Endothelial cell of umbilical vein (primary cell): ENCODE measurements at regions not wholly inside any gene's neighbourhood (a gene's known extent, or its start where the extent isn't known, plus 50 kb on each side); places are given as distances from the start of the nearest gene placed in this dataset.

Experiments used
- BruUV-seq: library from RNA; stranded (reverse); fragments of 400-500 nt; replicated peaks from 2 replicates; lab custom pipeline; 2021; lab: Mats Ljungman, UMichigan
- CTCF ChIA-PET: fragments of 300-600, 350-600 bp; sonication (Branson Sonifier 250); formaldehyde crosslinking; loops from one replicate; lab custom pipeline; 2021; ENCODE audit warnings: antibody characterized with exemption, inconsistent platforms; lab: Charles Lee
- POLR2A ChIA-PET: fragments of 300-600, 350-600 bp; sonication (Branson Sonifier 250); formaldehyde crosslinking; loops from one replicate; lab custom pipeline; 2021; ENCODE audit warnings: antibody characterized with exemption, inconsistent platforms; lab: Charles Lee
- DNase-seq: peaks from one replicate; pipeline ENCODE4 v3.0.0-alpha.2; 2011; ENCODE audit warnings: low read depth, low spot score
- FAIRE-seq: peaks from 2 replicates; lab custom pipeline; 2011; peaks lifted over from hg19 to GRCh38; lab: Jason Lieb, UNC
- H2AFZ ChIP-seq: 2 replicates; pipeline ENCODE4 v1.6.0; 2012; ENCODE audit warnings: low read depth, low read length, control low read depth, inconsistent platforms
- H3K27ac ChIP-seq: 2 replicates; pipeline ENCODE4 v1.5.1; 2011; ENCODE audit warnings: low read depth, mild to moderate bottlenecking, control low read depth, low read length, moderate library complexity; ENCODE audit not compliant: insufficient read depth
- H3K27me3 ChIP-seq, 2 experiments: 2 replicates each; pipeline versions ENCODE4 v1.6.0 to v1.6.1; 2011; ENCODE audit warnings: low read length in 2 of 2, mixed read lengths in 1 of 2; ENCODE audit not compliant: control insufficient read depth in 2 of 2, insufficient read depth in 2 of 2
- H3K36me3 ChIP-seq, 2 experiments: 2 replicates in 1 of 2; 3 replicates in 1 of 2; pipeline ENCODE4 v1.5.1; 2011; ENCODE audit warnings: low read length in 2 of 2, mild to moderate bottlenecking in 1 of 2, moderate library complexity in 1 of 2; ENCODE audit not compliant: control insufficient read depth in 2 of 2, insufficient read depth in 2 of 2; ENCODE audit errors: extremely low read depth in 1 of 2
- H3K4me1 ChIP-seq: 3 replicates; pipeline ENCODE4 v1.5.1; 2011; ENCODE audit warnings: mild to moderate bottlenecking, low read length; ENCODE audit not compliant: control insufficient read depth, insufficient read depth; ENCODE audit errors: extremely low read depth
- H3K4me2 ChIP-seq: 2 replicates; pipeline ENCODE4 v1.6.1; 2011; ENCODE audit warnings: low read length, control low read depth, mixed read lengths; ENCODE audit not compliant: insufficient read depth
- H3K4me3 ChIP-seq, 3 experiments: fragments of 200-600 bp in 1 of 3; sonication (generic), shearing (Covaris generic) in 1 of 3; replicated peaks in 1 of 3; 2 replicates each; pipeline ENCODE4 v1.5.1; 2011 to 2016; ENCODE audit warnings: control low read depth in 3 of 3, low read length in 3 of 3, mild to moderate bottlenecking in 2 of 3, inconsistent platforms in 1 of 3, low read depth in 1 of 3, moderate library complexity in 1 of 3; ENCODE audit not compliant: insufficient read depth in 1 of 3
- H3K79me2 ChIP-seq: 2 replicates; pipeline ENCODE4 v1.6.0; 2012; ENCODE audit warnings: low read length, inconsistent platforms; ENCODE audit not compliant: control insufficient read depth, insufficient read depth
- H3K9ac ChIP-seq: replicated peaks from 2 replicates; pipeline ENCODE3; 2011; ENCODE audit warnings: low read length, control low read depth; ENCODE audit not compliant: insufficient read depth; ENCODE audit errors: extremely low read depth
- H3K9me1 ChIP-seq: replicated peaks from 3 replicates; pipeline ENCODE4 v1.6.0; 2011; ENCODE audit warnings: mild to moderate bottlenecking, low read length; ENCODE audit not compliant: control insufficient read depth, insufficient read depth; ENCODE audit errors: extremely low read depth
- H3K9me3 ChIP-seq: replicated peaks from 2 replicates; pipeline ENCODE4 v1.5.1; 2012; ENCODE audit warnings: low read length, inconsistent platforms; ENCODE audit not compliant: control insufficient read depth, insufficient read depth
- H4K20me1 ChIP-seq: replicated peaks from 2 replicates; pipeline ENCODE3; 2011; ENCODE audit warnings: mild to moderate bottlenecking, low read length; ENCODE audit not compliant: control insufficient read depth, insufficient read depth; ENCODE audit errors: extremely low read depth
- CTCF ChIP-seq, 2 donors: IDR thresholded peaks; 1 replicate in 1 of 2; 2 replicates in 1 of 2; pipeline ENCODE4 v1.5.1; 2011; ENCODE audit warnings: low read length in 2 of 2, mild to moderate bottlenecking in 2 of 2, moderate library complexity in 2 of 2, control low read depth in 1 of 2, inconsistent platforms in 1 of 2, low read depth in 1 of 2; ENCODE audit not compliant: insufficient read depth in 1 of 2; ENCODE audit errors: extremely low read depth in 1 of 2
- EZH2 ChIP-seq: IDR thresholded peaks from 2 replicates; pipeline ENCODE4 v1.6.1; 2012; ENCODE audit warnings: borderline replicate concordance, low read depth, mild to moderate bottlenecking, moderate library complexity, low read length, inconsistent platforms; ENCODE audit not compliant: severe bottlenecking
- FOS ChIP-seq: IDR thresholded peaks from 2 replicates; pipeline ENCODE4 v1.6.1; 2011; ENCODE audit warnings: mild to moderate bottlenecking, low read length, moderate library complexity, borderline replicate concordance; ENCODE audit not compliant: insufficient read depth
- GATA2 ChIP-seq: IDR thresholded peaks from 2 replicates; pipeline ENCODE4 v1.7.0; 2011; ENCODE audit warnings: low read depth, mild to moderate bottlenecking, moderate library complexity, mixed read lengths, low read length; ENCODE audit not compliant: insufficient read length, insufficient read depth
- JUN ChIP-seq: IDR thresholded peaks from 2 replicates; pipeline ENCODE4 v1.6.1; 2011; ENCODE audit warnings: borderline replicate concordance, low read depth; ENCODE audit not compliant: insufficient read length, insufficient read depth
- POLR2A ChIP-seq: IDR thresholded peaks from 2 replicates; pipeline ENCODE4 v1.6.1; 2012; ENCODE audit warnings: low read depth, mild to moderate bottlenecking, control low read depth, low read length
- POLR2AphosphoS5 ChIP-seq: IDR thresholded peaks from 2 replicates; pipeline ENCODE4 v1.6.1; 2012; ENCODE audit warnings: low read depth, mild to moderate bottlenecking, control low read depth, low read length, moderate library complexity; ENCODE audit not compliant: insufficient read depth
- dilution Hi-C: fragments of 300-500 bp; cut with MboI; formaldehyde crosslinking; loops from one replicate; pipeline ENCODE4 v1.15.0; 2019; ENCODE audit warnings: low sequenced_read_pairs; ENCODE audit not compliant: extremely low pct_ligation_motif_present
- intact Hi-C: fragments of 100-400 bp; cut with micrococcal nuclease; formaldehyde crosslinking; loops from one replicate; pipeline ENCODE4 v1.10.0; 2022
- TF ChIP-seq, protein P1 (sequence below): IDR thresholded peaks from 2 replicates; pipeline ENCODE4 v1.6.1; 2011; ENCODE audit not compliant: insufficient read depth, insufficient read length

DNA sequence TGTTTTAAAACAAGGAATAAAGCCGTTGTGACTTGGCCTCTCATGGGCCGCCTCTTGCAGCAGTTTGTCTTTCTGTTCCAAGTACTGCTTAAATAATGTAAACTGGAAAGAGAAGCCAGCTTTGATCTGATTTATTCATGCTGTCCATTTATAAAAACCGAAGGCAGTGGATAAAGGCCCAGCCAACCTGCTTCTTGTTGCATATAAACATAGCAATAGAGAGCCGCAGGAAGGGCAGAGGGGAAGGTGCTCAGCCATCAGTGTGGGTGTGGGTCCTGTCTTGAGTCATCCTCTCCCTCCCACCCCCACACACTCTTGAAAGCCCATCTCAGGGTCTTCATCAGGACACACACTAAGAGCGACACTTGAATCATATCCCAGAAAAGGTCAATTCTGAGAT is 187.9 kb upstream of the FAM9B start:
- FAIRE-seq (no peak), DNase-seq (no peak)
- no peak overlapping the region for H3K27ac ChIP-seq
- no peak overlapping the region for H3K4me2 ChIP-seq
- H3K9me1 ChIP-seq, result no peaks in the 10 kb centered on the region
- BruUV-seq, result no TSS peak
- POLR2A ChIA-PET, result no interaction called here
- no peak overlapping the region for H2AFZ ChIP-seq
- H3K4me3 ChIP-seq, result no peak overlapping the region
- H3K27me3 ChIP-seq, result no peaks in the 10 kb centered on the region
- H3K36me3 ChIP-seq, result no peaks in the 10 kb centered on the region
- intact Hi-C loops, result no loop called here
- CTCF ChIA-PET, result no interaction called here
- no peak overlapping the region for H3K9ac ChIP-seq
- H3K4me1 ChIP-seq, result no peaks in the 10 kb centered on the region
- H4K20me1 ChIP-seq, result no peaks in the 10 kb centered on the region
- dilution Hi-C loops, result no loop called here
- no peaks in the 10 kb centered on the region for H3K79me2 ChIP-seq
- TF ChIP-seq EZH2 (no peak), JUN (no peak), POLR2A (no peak), POLR2AphosphoS5 (no peak), CTCF (IDR thresholded peaks at IDR 0.05; ENCODE audit: extremely low read depth in 1 of 2, insufficient read depth in 1 of 2, low read depth in 1 of 2, low read length in 2 of 2) (no peak), FOS (no peak), GATA2 (no peak)
- TF ChIP-seq, protein P1, sequence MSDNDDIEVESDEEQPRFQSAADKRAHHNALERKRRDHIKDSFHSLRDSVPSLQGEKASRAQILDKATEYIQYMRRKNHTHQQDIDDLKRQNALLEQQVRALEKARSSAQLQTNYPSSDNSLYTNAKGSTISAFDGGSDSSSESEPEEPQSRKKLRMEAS, result no peak
- no peaks in the 10 kb centered on the region for H3K9me3 ChIP-seq
